ENCODE measurements at regions not wholly inside any gene's neighbourhood (a gene's known extent, or its start where the extent isn't known, plus 50 kb on each side); places are given as distances from the start of the nearest gene placed in this dataset.

GRCh38 chr16:26334218-26335111, 642.7 kb downstream of the HS3ST4 start:
- DNase-seq (ENCODE audit: low read depth, low spot score): no peak
- Histone ChIP-seq H3K4me1 (ENCODE audit: insufficient read depth, insufficient read length) (no peaks in the 10 kb centered on the region), H3K4me3 (ENCODE audit: insufficient read length, low read depth) (no peak overlapping the region), H3K9ac (ENCODE audit: insufficient read length, low read depth) (no peak overlapping the region), H3K9me3 (ENCODE audit: insufficient read depth, low read length) (no peaks in the 10 kb centered on the region), H3K27me3 (ENCODE audit: insufficient read depth, insufficient read length) (no peaks in the 10 kb centered on the region), H3K36me3 (ENCODE audit: insufficient read depth, insufficient read length, low read length) (no peaks in the 10 kb centered on the region)
- TF ChIP-seq ZNF274 (IDR thresholded peaks at IDR 0.05; ENCODE audit: low read depth, low read length) (no peak), SUZ12 (IDR thresholded peaks at IDR 0.05; ENCODE audit: extremely low read depth, insufficient read depth, insufficient read length) (no peak), YY1 (IDR thresholded peaks at IDR 0.05; ENCODE audit: insufficient read depth, insufficient read length) (no peak)

- Histone ChIP-seq H3K9me3 (ENCODE audit: insufficient read depth, low read length) (no peaks in the 10 kb centered on the region), H3K36me3 (ENCODE audit: insufficient read depth, insufficient read length, low read length) (no peaks in the 10 kb centered on the region), H3K27me3 (ENCODE audit: insufficient read depth, insufficient read length) (no peaks in the 10 kb centered on the region), H3K4me1 (ENCODE audit: insufficient read depth, insufficient read length) (no peaks in the 10 kb centered on the region), H3K9ac (ENCODE audit: insufficient read length, low read depth) (no peak overlapping the region), H3K4me3 (ENCODE audit: insufficient read length, low read depth) (no peak overlapping the region)
- no peak for TF ChIP-seq ZNF274 (IDR thresholded peaks at IDR 0.05; ENCODE audit: low read depth, low read length)
- TF ChIP-seq SUZ12 (IDR thresholded peaks at IDR 0.05; ENCODE audit: extremely low read depth, insufficient read depth, insufficient read length): no peak
- TF ChIP-seq YY1 (IDR thresholded peaks at IDR 0.05; ENCODE audit: insufficient read depth, insufficient read length): no peak
- DNase-seq (ENCODE audit: low read depth, low spot score): no peak
Observed at GRCh38 chr16:26335236-26335853, 643.6 kb downstream of the HS3ST4 start.

- no peaks in the 10 kb centered on the region; the same call in 1 of the 2 replicates for H3K9me3 ChIP-seq (ENCODE audit: insufficient read depth, low read length)
- H3K9ac ChIP-seq (ENCODE audit: insufficient read length, low read depth): no peak overlapping the region
- no peaks in the 10 kb centered on the region for H3K4me1 ChIP-seq (ENCODE audit: insufficient read depth, insufficient read length)
- no peak for DNase-seq (ENCODE audit: low read depth, low spot score)
- H3K4me3 ChIP-seq (ENCODE audit: insufficient read length, low read depth): no peak overlapping the region
- H3K36me3 ChIP-seq (ENCODE audit: insufficient read depth, insufficient read length, low read length): no peaks in the 10 kb centered on the region
- no peaks in the 10 kb centered on the region for H3K27me3 ChIP-seq (ENCODE audit: insufficient read depth, insufficient read length)
- no peak for TF ChIP-seq SUZ12 (IDR thresholded peaks at IDR 0.05; ENCODE audit: extremely low read depth, insufficient read depth, insufficient read length)
- TF ChIP-seq ZNF274 (IDR thresholded peaks at IDR 0.05; ENCODE audit: low read depth, low read length): no peak
- no peak for TF ChIP-seq YY1 (IDR thresholded peaks at IDR 0.05; ENCODE audit: insufficient read depth, insufficient read length)
Observed at GRCh38 chr16:26342621-26343020, 650.9 kb downstream of the HS3ST4 start.

- Histone ChIP-seq H3K4me3 (ENCODE audit: insufficient read length, low read depth) (no peak overlapping the region), H3K36me3 (ENCODE audit: insufficient read depth, insufficient read length, low read length) (no peaks in the 10 kb centered on the region), H3K9ac (ENCODE audit: insufficient read length, low read depth) (no peak overlapping the region), H3K27me3 (ENCODE audit: insufficient read depth, insufficient read length) (no peaks in the 10 kb centered on the region), H3K4me1 (ENCODE audit: insufficient read depth, insufficient read length) (no peaks in the 10 kb centered on the region), H3K9me3 (ENCODE audit: insufficient read depth, low read length) (no peaks in the 10 kb centered on the region; the same call in 1 of the 2 replicates)
- no peak for DNase-seq (ENCODE audit: low read depth, low spot score)
- TF ChIP-seq YY1 (IDR thresholded peaks at IDR 0.05; ENCODE audit: insufficient read depth, insufficient read length) (no peak), SUZ12 (IDR thresholded peaks at IDR 0.05; ENCODE audit: extremely low read depth, insufficient read depth, insufficient read length) (no peak), ZNF274 (IDR thresholded peaks at IDR 0.05; ENCODE audit: low read depth, low read length) (no peak)
Observed at GRCh38 chr16:26344240-26344776, 652.5 kb downstream of the HS3ST4 start.

GRCh38 chr16:26344976-26345375, 653.2 kb downstream of the HS3ST4 start:
- DNase-seq (ENCODE audit: low read depth, low spot score): no peak
- Histone ChIP-seq H3K36me3 (ENCODE audit: insufficient read depth, insufficient read length, low read length) (no peaks in the 10 kb centered on the region), H3K9ac (ENCODE audit: insufficient read length, low read depth) (no peak overlapping the region), H3K27me3 (ENCODE audit: insufficient read depth, insufficient read length) (no peaks in the 10 kb centered on the region), H3K4me1 (ENCODE audit: insufficient read depth, insufficient read length) (no peaks in the 10 kb centered on the region), H3K9me3 (ENCODE audit: insufficient read depth, low read length) (no peaks in the 10 kb centered on the region; the same call in 1 of the 2 replicates), H3K4me3 (ENCODE audit: insufficient read length, low read depth) (no peak overlapping the region)
- no peak for TF ChIP-seq SUZ12 (IDR thresholded peaks at IDR 0.05; ENCODE audit: extremely low read depth, insufficient read depth, insufficient read length)
- no peak for TF ChIP-seq YY1 (IDR thresholded peaks at IDR 0.05; ENCODE audit: insufficient read depth, insufficient read length)
- TF ChIP-seq ZNF274 (IDR thresholded peaks at IDR 0.05; ENCODE audit: low read depth, low read length): no peak

- TF ChIP-seq ZNF274 (IDR thresholded peaks at IDR 0.05; ENCODE audit: low read depth, low read length): no peak
- no peak for TF ChIP-seq YY1 (IDR thresholded peaks at IDR 0.05; ENCODE audit: insufficient read depth, insufficient read length)
- TF ChIP-seq SUZ12 (IDR thresholded peaks at IDR 0.05; ENCODE audit: extremely low read depth, insufficient read depth, insufficient read length): no peak
- H3K27me3 ChIP-seq (ENCODE audit: insufficient read depth, insufficient read length): no peaks in the 10 kb centered on the region
- no peaks in the 10 kb centered on the region for H3K4me1 ChIP-seq (ENCODE audit: insufficient read depth, insufficient read length)
- H3K4me3 ChIP-seq (ENCODE audit: insufficient read length, low read depth): no peak overlapping the region
- no peak overlapping the region for H3K9ac ChIP-seq (ENCODE audit: insufficient read length, low read depth)
- H3K36me3 ChIP-seq (ENCODE audit: insufficient read depth, insufficient read length, low read length): no peaks in the 10 kb centered on the region
- no peak for DNase-seq (ENCODE audit: low read depth, low spot score)
- no peaks in the 10 kb centered on the region; the same call in 1 of the 2 replicates for H3K9me3 ChIP-seq (ENCODE audit: insufficient read depth, low read length)
Observed at GRCh38 chr16:26345966-26346365, 654.2 kb downstream of the HS3ST4 start.

- H3K4me3 ChIP-seq (ENCODE audit: insufficient read length, low read depth): no peak overlapping the region
- H3K36me3 ChIP-seq (ENCODE audit: insufficient read depth, insufficient read length, low read length): no peaks in the 10 kb centered on the region
- no peaks in the 10 kb centered on the region for H3K27me3 ChIP-seq (ENCODE audit: insufficient read depth, insufficient read length)
- H3K4me1 ChIP-seq (ENCODE audit: insufficient read depth, insufficient read length): no peaks in the 10 kb centered on the region
- no peak overlapping the region for H3K9ac ChIP-seq (ENCODE audit: insufficient read length, low read depth)
- H3K9me3 ChIP-seq (ENCODE audit: insufficient read depth, low read length): no peaks in the 10 kb centered on the region
- TF ChIP-seq ZNF274 (IDR thresholded peaks at IDR 0.05; ENCODE audit: low read depth, low read length) (no peak), YY1 (IDR thresholded peaks at IDR 0.05; ENCODE audit: insufficient read depth, insufficient read length) (no peak), SUZ12 (IDR thresholded peaks at IDR 0.05; ENCODE audit: extremely low read depth, insufficient read depth, insufficient read length) (no peak)
- no peak for DNase-seq (ENCODE audit: low read depth, low spot score)
Observed at GRCh38 chr16:26348095-26348494, 656.3 kb downstream of the HS3ST4 start.

Data from NT2/D1 (cell line).